Kidney glomerular epithelial cell (primary cell): ENCODE measurements at regions not wholly inside any gene's neighbourhood (a gene's known extent, or its start where the extent isn't known, plus 50 kb on each side); places are given as distances from the start of the nearest gene placed in this dataset.
"Not testable (repeated sequence)": the region's sequence is repeated elsewhere in the genome, so short reads cannot be mapped to it uniquely, and the experiment has no call there.

Experiments
- DNase-seq: peaks from one replicate; lab custom pipeline; 2025; lab: John Stamatoyannopoulos, UW

GRCh38 chr1:220942278-220942677 is 63.0 kb downstream of the HLX start:
- DNase-seq: no peak

- DNase-seq: not testable (repeated sequence)
Measured at GRCh38 chr1:220942914-220943313, 63.7 kb downstream of the HLX start.

- no peak for DNase-seq
Measured at GRCh38 chr1:220943319-220943996, 64.2 kb downstream of the HLX start.

GRCh38 chr1:220950576-220950975 is 71.3 kb downstream of the HLX start:
- no peak for DNase-seq

GRCh38 chr1:220952961-220953643 is 73.9 kb downstream of the HLX start:
- no peak for DNase-seq

- DNase-seq: no peak
Measured at GRCh38 chr1:220954321-220955075, 75.3 kb downstream of the HLX start.

- DNase-seq: no peak
Measured at GRCh38 chr1:220955116-220955515, 75.9 kb downstream of the HLX start.

- no peak for DNase-seq
Measured at GRCh38 chr1:220956501-220957232, 77.4 kb downstream of the HLX start.

GRCh38 chr1:220957233-220957605 is 78.0 kb downstream of the HLX start:
- peak; percentile 83 for DNase-seq

GRCh38 chr1:220958234-220958633 is 79.0 kb downstream of the HLX start:
- DNase-seq: no peak

- peak; percentile 99 for DNase-seq
Measured at GRCh38 chr1:220962031-220962751, 82.9 kb downstream of the HLX start.

- DNase-seq: no peak
Measured at GRCh38 chr1:220966041-220966440, 86.8 kb downstream of the HLX start.

GRCh38 chr1:220966473-220966872 is 87.2 kb downstream of the HLX start:
- DNase-seq: no peak

- DNase-seq: no peak
Measured at GRCh38 chr1:220966881-220967611, 87.8 kb downstream of the HLX start.

- no peak for DNase-seq
Measured at GRCh38 chr1:220967911-220968310, 88.7 kb downstream of the HLX start.

GRCh38 chr1:220969281-220969680 is 90.0 kb downstream of the HLX start:
- DNase-seq: not testable (repeated sequence)

- no peak for DNase-seq
Measured at GRCh38 chr1:220970311-220970710, 91.1 kb downstream of the HLX start.

GRCh38 chr1:220971221-220971620 is 92.0 kb downstream of the HLX start:
- DNase-seq: no peak

GRCh38 chr1:220974431-220974830 is 95.2 kb downstream of the HLX start:
- no peak for DNase-seq

- no peak for DNase-seq
Measured at GRCh38 chr1:220976390-220976789, 97.1 kb downstream of the HLX start.

GRCh38 chr1:220979371-220979770 is 100.1 kb downstream of the HLX start:
- no peak for DNase-seq
